Endothelial cell (in vitro differentiated cells): ENCODE measurements at regions not wholly inside any gene's neighbourhood (a gene's known extent, or its start where the extent isn't known, plus 50 kb on each side); places are given as distances from the start of the nearest gene placed in this dataset.
"Not testable (repeated sequence)": the region's sequence is repeated elsewhere in the genome, so short reads cannot be mapped to it uniquely, and the experiment has no call there.

Experiments
- DNase-seq: peaks from one replicate; pipeline ENCODE4 v3.0.0; 2021; ENCODE audit warnings: low spot score
- H3K27ac Mint-ChIP-seq: one replicate; pipeline ENCODE4 v1.8.0; 2021; ENCODE audit warnings: mixed read lengths, inconsistent platforms; ENCODE audit not compliant: unreplicated experiment
- H3K27me3 Mint-ChIP-seq: one replicate; pipeline ENCODE4 v1.8.0; 2021; ENCODE audit warnings: mild to moderate bottlenecking, moderate library complexity, mixed read lengths, inconsistent platforms; ENCODE audit not compliant: unreplicated experiment
- H3K36me3 Mint-ChIP-seq: one replicate; pipeline ENCODE4 v1.8.0; 2021; ENCODE audit warnings: mild to moderate bottlenecking, low read depth, mixed read lengths, inconsistent platforms; ENCODE audit not compliant: unreplicated experiment
- H3K4me1 Mint-ChIP-seq: one replicate; pipeline ENCODE4 v1.8.0; 2021; ENCODE audit warnings: mild to moderate bottlenecking, mixed read lengths, inconsistent platforms; ENCODE audit not compliant: unreplicated experiment
- H3K4me3 Mint-ChIP-seq: one replicate; pipeline ENCODE4 v1.8.0; 2021; ENCODE audit warnings: mild to moderate bottlenecking, mixed read lengths, inconsistent platforms; ENCODE audit not compliant: unreplicated experiment
- H3K9me3 Mint-ChIP-seq: one replicate; pipeline ENCODE4 v1.8.0; 2021; ENCODE audit warnings: mixed read lengths, inconsistent platforms; ENCODE audit not compliant: unreplicated experiment
- TF ChIP-seq, protein P1 (sequence below): fragments of 200-600 bp; sonication (generic); IDR thresholded peaks from one replicate; pipeline ENCODE4 v1.5.0; 2021; ENCODE audit warnings: antibody characterized with exemption; ENCODE audit not compliant: unreplicated experiment

DNA sequence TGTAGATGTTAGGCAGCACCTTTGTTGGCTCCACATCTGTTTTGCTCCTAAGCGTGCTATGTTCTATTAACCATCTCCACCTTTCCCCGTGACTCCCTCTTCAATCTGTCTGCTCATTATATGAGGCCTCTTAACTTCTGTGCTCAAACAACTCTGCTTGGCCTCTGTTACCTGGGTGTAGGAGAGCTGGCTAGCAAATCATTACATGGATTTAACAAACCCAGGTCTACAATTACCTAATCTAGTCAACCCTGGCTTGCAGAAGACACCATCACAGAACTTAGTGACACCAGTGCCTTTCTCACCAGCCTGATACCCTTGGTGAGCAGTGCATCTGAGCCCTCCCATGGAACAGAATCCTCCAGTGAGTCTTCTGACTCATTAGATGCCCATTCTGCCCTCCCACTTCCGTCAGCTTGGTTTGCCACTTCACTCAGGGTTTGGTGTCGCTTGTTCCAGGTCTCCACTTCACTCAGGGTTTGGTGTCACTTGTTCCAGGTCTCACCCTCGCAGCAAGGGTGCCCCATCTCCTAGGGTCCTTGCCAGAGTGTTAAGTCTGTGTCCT is 92.0 kb upstream of the KIF26B start:
- H3K4me3 Mint-ChIP-seq: no peak overlapping the region
- no peaks in the 10 kb centered on the region for H3K9me3 Mint-ChIP-seq
- no peak overlapping the region for H3K27ac Mint-ChIP-seq
- no peaks in the 10 kb centered on the region for H3K36me3 Mint-ChIP-seq
- no peaks in the 10 kb centered on the region for H3K4me1 Mint-ChIP-seq
- TF ChIP-seq, protein P1, sequence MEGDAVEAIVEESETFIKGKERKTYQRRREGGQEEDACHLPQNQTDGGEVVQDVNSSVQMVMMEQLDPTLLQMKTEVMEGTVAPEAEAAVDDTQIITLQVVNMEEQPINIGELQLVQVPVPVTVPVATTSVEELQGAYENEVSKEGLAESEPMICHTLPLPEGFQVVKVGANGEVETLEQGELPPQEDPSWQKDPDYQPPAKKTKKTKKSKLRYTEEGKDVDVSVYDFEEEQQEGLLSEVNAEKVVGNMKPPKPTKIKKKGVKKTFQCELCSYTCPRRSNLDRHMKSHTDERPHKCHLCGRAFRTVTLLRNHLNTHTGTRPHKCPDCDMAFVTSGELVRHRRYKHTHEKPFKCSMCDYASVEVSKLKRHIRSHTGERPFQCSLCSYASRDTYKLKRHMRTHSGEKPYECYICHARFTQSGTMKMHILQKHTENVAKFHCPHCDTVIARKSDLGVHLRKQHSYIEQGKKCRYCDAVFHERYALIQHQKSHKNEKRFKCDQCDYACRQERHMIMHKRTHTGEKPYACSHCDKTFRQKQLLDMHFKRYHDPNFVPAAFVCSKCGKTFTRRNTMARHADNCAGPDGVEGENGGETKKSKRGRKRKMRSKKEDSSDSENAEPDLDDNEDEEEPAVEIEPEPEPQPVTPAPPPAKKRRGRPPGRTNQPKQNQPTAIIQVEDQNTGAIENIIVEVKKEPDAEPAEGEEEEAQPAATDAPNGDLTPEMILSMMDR: no peak
- H3K27me3 Mint-ChIP-seq: no peaks in the 10 kb centered on the region
- no peak for DNase-seq

DNA sequence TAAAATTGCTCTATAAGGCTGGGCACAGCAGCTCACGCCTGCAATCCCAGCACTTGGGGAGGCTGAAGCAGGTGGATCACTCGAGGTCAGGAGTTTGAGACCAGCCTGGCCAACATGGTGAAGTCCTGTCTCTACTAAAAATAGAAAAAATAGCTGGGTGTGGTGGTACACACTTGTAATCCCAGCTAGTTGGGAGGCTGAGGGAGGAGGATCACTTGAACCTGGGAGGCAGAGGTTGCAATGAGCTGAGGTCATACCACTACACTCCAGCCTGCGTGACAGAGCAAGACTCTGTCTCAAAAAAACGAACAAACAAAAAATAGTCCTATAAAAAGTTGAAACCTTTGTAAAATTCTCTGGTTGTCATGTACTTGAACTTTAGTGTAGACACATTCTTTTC is 93.0 kb upstream of the KIF26B start:
- DNase-seq, H3K4me3 Mint-ChIP-seq, H3K4me1 Mint-ChIP-seq, H3K9me3 Mint-ChIP-seq, H3K27me3 Mint-ChIP-seq, H3K27ac Mint-ChIP-seq, H3K36me3 Mint-ChIP-seq: not testable (repeated sequence)

DNA sequence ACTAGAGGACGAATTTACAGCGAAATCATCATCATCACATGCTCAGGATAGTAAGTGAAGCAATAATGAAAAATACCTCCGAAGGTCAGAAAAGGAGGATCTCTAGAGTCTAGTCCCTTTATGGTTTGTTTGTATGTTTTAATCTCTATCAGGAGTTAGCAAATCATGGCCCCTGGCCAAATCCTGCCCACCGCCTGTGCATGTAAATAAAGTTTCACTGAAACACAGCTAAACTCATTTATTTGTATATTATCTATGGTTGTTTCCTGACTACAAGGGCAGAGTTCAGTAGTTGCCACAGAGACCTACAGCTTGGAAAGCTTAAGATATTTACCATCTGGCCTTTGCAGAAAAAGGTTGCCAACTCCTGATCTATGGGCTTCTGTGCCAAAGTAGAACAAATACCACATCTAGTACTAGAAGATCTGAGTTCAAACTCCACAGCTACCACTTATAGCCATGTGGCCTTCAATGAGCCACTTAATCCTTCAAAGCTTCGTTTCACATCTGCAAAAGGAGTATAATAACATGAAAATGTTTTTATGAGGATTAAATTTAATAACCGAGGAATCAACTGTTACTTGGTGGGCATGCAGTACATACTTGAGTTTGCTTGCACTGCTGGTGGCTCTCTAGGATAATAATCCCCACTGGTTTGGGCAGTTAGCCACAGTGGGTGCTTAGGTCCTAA is 94.0 kb upstream of the KIF26B start:
- DNase-seq: no peak
- TF ChIP-seq, protein P1: no peak
- Mint-ChIP-seq H3K27ac (no peak overlapping the region), H3K4me1 (no peaks in the 10 kb centered on the region), H3K27me3 (no peaks in the 10 kb centered on the region), H3K36me3 (no peaks in the 10 kb centered on the region), H3K4me3 (no peak overlapping the region), H3K9me3 (no peaks in the 10 kb centered on the region)

DNA sequence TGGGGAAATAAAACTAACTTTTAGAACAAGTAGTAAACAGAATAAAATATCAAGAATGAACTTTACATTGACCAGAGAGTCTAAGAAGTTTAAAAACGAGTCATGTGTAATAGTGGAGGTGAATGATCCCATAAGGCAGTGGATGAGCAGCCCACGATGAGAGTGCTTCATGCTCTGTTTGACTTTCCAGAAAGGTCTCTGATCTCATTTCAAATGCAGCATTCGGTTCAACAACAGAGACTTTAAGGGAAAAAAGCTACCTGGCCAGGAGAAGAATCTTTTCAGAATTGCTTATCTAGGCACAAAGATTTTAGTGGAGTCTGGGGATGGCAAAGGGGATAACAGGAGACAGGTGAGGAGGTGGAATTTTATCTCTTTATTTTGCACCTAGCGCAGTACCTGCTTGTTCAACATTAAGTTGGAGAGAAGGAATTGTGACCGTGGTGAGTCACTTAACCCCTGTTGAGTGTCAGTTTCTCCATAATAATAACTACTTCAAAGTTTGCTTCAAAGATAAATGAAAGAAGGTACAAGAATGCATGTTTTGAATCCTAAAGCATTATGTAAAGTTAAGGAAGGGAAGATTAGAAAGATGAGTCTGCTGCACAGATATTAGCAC is 94.9 kb upstream of the KIF26B start:
- no peak overlapping the region for H3K27ac Mint-ChIP-seq
- H3K4me1 Mint-ChIP-seq: no peaks in the 10 kb centered on the region
- H3K36me3 Mint-ChIP-seq: peaks cover 6% of the 10 kb centered on the region
- DNase-seq: no peak
- H3K27me3 Mint-ChIP-seq: no peaks in the 10 kb centered on the region
- no peak overlapping the region for H3K4me3 Mint-ChIP-seq
- no peaks in the 10 kb centered on the region for H3K9me3 Mint-ChIP-seq
- TF ChIP-seq, protein P1: no peak

DNA sequence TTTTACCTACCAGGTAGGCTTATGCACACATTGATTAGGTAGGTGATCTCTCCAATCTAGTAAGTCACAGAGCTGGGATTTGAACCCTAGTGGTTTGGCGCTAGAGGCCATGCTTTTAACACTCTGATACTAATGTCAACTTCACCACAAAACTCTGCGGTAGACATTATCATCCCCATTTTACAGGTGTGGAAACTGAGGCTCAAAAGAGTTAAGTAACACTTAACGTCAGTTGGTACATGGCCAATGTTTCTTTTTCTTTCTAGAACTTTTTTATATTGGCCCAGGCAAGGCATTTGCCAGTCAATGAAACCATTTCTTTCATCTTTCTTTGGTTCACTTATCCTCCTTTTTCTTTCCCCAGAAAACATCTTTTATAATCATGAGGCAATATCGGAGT is 95.9 kb upstream of the KIF26B start:
- Mint-ChIP-seq H3K9me3 (no peaks in the 10 kb centered on the region), H3K36me3 (peaks cover 14% of the 10 kb centered on the region), H3K27me3 (no peaks in the 10 kb centered on the region), H3K4me3 (no peak overlapping the region), H3K4me1 (no peaks in the 10 kb centered on the region), H3K27ac (no peak overlapping the region)
- DNase-seq: no peak
- TF ChIP-seq, protein P1: no peak
